ENCODE measurements at regions not wholly inside any gene's neighbourhood (a gene's known extent, or its start where the extent isn't known, plus 50 kb on each side); places are given as distances from the start of the nearest gene placed in this dataset.

DNA sequence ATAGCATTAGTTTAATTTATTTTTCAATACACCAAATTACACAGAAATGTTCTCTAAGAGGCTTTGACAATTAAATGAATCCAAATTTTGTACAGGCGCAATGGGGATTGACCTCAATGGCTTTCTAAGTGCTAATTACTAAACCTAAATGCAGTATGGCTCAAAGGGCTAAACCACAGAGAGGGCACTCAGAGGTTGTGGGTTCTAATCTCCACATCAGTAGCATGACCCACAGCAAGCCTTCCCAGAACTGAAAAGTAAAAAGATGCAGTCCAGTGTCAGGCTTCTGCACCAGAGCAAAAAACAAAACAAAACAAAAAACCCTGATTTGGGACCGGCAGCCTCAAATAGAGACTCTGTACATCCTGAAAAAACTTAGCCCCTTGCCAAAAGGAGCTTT, 579.2 kb upstream of the PKN2 start (continued):
- no peak for TF ChIP-seq ZNF396 (CRISPR knock-in tag; IDR thresholded peaks at IDR 0.05; ENCODE audit: borderline replicate concordance)

DNA sequence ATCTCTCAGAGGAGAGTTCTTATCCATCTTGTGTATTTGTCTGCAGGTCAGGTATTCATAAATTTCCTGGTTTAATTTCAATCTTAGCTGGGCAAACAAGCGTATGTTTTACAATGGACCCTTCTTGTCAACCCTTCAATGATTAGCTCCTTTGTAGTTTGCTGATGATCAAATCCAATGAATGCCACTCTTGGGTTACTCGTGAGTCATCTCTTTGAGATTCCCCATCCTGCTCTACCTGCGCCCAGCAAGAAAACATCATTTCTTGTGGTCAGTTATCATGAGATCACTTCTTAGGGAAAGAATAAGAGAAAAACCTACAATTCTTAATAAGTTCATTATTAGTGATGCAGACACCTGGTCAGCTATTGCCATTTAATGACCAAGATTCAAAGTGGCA, 572.3 kb upstream of the PKN2 start:
- ATAC-seq (no peak), DNase-seq (ENCODE audit: low spot score) (no peak)
- Mint-ChIP-seq H3K27me3 (ENCODE audit: low read depth) (no peaks in the 10 kb centered on the region), H3K36me3 (no peaks in the 10 kb centered on the region), H3K4me3 (no peak overlapping the region), H3K4me1 (no peaks in the 10 kb centered on the region), H3K9me3 (no peaks in the 10 kb centered on the region), H3K27ac (no peak overlapping the region)
- TF ChIP-seq ETV6 (CRISPR knock-in tag; IDR thresholded peaks at IDR 0.05) (no peak), GRHL2 (CRISPR knock-in tag; IDR thresholded peaks at IDR 0.05; ENCODE audit: insufficient replicate concordance, severe bottlenecking) (no peak)
- TF ChIP-seq, protein P1, sequence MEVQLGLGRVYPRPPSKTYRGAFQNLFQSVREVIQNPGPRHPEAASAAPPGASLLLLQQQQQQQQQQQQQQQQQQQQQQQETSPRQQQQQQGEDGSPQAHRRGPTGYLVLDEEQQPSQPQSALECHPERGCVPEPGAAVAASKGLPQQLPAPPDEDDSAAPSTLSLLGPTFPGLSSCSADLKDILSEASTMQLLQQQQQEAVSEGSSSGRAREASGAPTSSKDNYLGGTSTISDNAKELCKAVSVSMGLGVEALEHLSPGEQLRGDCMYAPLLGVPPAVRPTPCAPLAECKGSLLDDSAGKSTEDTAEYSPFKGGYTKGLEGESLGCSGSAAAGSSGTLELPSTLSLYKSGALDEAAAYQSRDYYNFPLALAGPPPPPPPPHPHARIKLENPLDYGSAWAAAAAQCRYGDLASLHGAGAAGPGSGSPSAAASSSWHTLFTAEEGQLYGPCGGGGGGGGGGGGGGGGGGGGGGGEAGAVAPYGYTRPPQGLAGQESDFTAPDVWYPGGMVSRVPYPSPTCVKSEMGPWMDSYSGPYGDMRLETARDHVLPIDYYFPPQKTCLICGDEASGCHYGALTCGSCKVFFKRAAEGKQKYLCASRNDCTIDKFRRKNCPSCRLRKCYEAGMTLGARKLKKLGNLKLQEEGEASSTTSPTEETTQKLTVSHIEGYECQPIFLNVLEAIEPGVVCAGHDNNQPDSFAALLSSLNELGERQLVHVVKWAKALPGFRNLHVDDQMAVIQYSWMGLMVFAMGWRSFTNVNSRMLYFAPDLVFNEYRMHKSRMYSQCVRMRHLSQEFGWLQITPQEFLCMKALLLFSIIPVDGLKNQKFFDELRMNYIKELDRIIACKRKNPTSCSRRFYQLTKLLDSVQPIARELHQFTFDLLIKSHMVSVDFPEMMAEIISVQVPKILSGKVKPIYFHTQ (CRISPR knock-in tag; IDR thresholded peaks at IDR 0.05): no peak
- CTCF ChIA-PET: no interaction called here
- POLR2A ChIA-PET: no interaction called here

DNA sequence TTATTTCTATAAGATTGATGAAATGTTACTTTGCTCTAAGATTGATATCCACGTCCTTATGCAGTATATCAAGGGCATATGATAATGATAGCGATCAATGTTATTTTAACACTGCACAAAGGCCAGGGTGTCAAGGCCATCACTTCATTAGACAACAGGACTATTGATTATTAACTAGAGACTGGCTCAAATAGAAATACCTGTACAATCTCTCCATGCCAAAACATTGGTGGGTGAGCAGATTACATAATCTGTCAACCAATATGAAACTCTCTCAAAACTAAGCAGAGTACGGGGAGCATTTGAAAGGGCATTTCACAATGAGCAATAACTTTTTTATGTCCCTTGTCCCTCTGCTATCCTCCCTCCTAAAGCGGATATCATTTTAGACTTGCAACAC, 566.5 kb upstream of the PKN2 start:
- peaks cover 12% of the 10 kb centered on the region for H3K4me1 Mint-ChIP-seq

DNA sequence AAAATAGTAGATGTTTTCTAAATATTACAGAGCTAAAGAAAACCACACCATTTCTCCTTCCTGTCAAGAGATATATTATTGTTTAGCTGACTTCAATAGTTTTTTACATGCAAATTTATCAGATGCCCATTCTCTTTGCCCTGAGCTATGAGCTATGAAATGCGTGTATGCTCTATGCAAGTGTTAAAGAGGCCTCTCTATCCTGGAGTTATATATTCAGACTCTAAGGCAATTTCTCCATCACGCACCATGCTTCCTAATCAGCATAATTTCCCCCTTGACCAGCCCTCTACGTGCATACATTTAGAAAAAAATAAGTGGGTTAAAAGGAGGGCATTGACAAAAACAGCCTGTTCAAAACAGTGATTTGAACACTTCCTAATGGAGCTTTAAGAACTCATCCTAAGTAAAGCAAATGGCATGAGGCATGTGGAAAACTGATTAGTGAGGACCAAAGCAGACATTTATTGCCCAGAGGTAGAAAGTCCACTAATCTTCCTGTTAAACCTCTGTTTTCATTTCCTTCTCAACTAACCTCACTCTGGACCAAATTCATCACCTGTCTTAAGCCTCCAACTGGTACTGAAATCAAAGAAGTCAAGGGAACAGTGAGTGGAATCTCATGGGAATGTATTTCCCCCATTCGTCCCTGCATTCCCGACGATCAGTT, 565.8 kb upstream of the PKN2 start:
- ATAC-seq (no peak; the same call in 1 of the 2 replicates), DNase-seq (ENCODE audit: low spot score) (no peak)
- H3K4me3 Mint-ChIP-seq: no peak overlapping the region
- ChIA-PET CTCF (no interaction called here), POLR2A (no interaction called here)
- H3K9me3 Mint-ChIP-seq: no peaks in the 10 kb centered on the region
- H3K27me3 Mint-ChIP-seq (ENCODE audit: low read depth): no peaks in the 10 kb centered on the region
- peaks cover 12% of the 10 kb centered on the region for H3K4me1 Mint-ChIP-seq
- H3K36me3 Mint-ChIP-seq: no peaks in the 10 kb centered on the region
- no peak overlapping the region for H3K27ac Mint-ChIP-seq
- TF ChIP-seq, protein P2, sequence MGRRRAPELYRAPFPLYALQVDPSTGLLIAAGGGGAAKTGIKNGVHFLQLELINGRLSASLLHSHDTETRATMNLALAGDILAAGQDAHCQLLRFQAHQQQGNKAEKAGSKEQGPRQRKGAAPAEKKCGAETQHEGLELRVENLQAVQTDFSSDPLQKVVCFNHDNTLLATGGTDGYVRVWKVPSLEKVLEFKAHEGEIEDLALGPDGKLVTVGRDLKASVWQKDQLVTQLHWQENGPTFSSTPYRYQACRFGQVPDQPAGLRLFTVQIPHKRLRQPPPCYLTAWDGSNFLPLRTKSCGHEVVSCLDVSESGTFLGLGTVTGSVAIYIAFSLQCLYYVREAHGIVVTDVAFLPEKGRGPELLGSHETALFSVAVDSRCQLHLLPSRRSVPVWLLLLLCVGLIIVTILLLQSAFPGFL (CRISPR knock-in tag; IDR thresholded peaks at IDR 0.05; ENCODE audit: borderline replicate concordance): no peak
- TF ChIP-seq, protein P3, sequence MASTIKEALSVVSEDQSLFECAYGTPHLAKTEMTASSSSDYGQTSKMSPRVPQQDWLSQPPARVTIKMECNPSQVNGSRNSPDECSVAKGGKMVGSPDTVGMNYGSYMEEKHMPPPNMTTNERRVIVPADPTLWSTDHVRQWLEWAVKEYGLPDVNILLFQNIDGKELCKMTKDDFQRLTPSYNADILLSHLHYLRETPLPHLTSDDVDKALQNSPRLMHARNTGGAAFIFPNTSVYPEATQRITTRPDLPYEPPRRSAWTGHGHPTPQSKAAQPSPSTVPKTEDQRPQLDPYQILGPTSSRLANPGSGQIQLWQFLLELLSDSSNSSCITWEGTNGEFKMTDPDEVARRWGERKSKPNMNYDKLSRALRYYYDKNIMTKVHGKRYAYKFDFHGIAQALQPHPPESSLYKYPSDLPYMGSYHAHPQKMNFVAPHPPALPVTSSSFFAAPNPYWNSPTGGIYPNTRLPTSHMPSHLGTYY (CRISPR knock-in tag; IDR thresholded peaks at IDR 0.05): no peak
- TF ChIP-seq TP53 (CRISPR knock-in tag; IDR thresholded peaks at IDR 0.05) (no peak), SMAD4 (CRISPR knock-in tag; IDR thresholded peaks at IDR 0.05) (no peak), NR1H2 (CRISPR knock-in tag; IDR thresholded peaks at IDR 0.05) (no peak), ESRRA (CRISPR knock-in tag; IDR thresholded peaks at IDR 0.05; ENCODE audit: borderline replicate concordance) (no peak), MXD4 (CRISPR knock-in tag; IDR thresholded peaks at IDR 0.05; ENCODE audit: borderline replicate concordance) (no peak), HMGA2 (CRISPR knock-in tag; IDR thresholded peaks at IDR 0.05) (no peak), IRF2 (CRISPR knock-in tag; IDR thresholded peaks at IDR 0.05; ENCODE audit: borderline replicate concordance, low read depth) (no peak), NR3C1 (CRISPR knock-in tag; conservative IDR thresholded peaks at IDR 0.05; ENCODE audit: low read depth) (no peak), GABPB1 (CRISPR knock-in tag; IDR thresholded peaks at IDR 0.05) (no peak), SMAD3 (CRISPR knock-in tag; IDR thresholded peaks at IDR 0.05; ENCODE audit: borderline replicate concordance) (no peak)
- TF ChIP-seq, protein P4, sequence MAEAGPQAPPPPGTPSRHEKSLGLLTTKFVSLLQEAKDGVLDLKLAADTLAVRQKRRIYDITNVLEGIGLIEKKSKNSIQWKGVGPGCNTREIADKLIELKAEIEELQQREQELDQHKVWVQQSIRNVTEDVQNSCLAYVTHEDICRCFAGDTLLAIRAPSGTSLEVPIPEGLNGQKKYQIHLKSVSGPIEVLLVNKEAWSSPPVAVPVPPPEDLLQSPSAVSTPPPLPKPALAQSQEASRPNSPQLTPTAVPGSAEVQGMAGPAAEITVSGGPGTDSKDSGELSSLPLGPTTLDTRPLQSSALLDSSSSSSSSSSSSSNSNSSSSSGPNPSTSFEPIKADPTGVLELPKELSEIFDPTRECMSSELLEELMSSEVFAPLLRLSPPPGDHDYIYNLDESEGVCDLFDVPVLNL (CRISPR knock-in tag; IDR thresholded peaks at IDR 0.05; ENCODE audit: borderline replicate concordance, low read depth): no peak
- TF ChIP-seq, protein P5, sequence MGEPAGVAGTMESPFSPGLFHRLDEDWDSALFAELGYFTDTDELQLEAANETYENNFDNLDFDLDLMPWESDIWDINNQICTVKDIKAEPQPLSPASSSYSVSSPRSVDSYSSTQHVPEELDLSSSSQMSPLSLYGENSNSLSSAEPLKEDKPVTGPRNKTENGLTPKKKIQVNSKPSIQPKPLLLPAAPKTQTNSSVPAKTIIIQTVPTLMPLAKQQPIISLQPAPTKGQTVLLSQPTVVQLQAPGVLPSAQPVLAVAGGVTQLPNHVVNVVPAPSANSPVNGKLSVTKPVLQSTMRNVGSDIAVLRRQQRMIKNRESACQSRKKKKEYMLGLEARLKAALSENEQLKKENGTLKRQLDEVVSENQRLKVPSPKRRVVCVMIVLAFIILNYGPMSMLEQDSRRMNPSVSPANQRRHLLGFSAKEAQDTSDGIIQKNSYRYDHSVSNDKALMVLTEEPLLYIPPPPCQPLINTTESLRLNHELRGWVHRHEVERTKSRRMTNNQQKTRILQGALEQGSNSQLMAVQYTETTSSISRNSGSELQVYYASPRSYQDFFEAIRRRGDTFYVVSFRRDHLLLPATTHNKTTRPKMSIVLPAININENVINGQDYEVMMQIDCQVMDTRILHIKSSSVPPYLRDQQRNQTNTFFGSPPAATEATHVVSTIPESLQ (CRISPR knock-in tag; IDR thresholded peaks at IDR 0.05): no peak
- TF ChIP-seq, protein P6, sequence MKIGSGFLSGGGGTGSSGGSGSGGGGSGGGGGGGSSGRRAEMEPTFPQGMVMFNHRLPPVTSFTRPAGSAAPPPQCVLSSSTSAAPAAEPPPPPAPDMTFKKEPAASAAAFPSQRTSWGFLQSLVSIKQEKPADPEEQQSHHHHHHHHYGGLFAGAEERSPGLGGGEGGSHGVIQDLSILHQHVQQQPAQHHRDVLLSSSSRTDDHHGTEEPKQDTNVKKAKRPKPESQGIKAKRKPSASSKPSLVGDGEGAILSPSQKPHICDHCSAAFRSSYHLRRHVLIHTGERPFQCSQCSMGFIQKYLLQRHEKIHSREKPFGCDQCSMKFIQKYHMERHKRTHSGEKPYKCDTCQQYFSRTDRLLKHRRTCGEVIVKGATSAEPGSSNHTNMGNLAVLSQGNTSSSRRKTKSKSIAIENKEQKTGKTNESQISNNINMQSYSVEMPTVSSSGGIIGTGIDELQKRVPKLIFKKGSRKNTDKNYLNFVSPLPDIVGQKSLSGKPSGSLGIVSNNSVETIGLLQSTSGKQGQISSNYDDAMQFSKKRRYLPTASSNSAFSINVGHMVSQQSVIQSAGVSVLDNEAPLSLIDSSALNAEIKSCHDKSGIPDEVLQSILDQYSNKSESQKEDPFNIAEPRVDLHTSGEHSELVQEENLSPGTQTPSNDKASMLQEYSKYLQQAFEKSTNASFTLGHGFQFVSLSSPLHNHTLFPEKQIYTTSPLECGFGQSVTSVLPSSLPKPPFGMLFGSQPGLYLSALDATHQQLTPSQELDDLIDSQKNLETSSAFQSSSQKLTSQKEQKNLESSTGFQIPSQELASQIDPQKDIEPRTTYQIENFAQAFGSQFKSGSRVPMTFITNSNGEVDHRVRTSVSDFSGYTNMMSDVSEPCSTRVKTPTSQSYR (CRISPR knock-in tag; IDR thresholded peaks at IDR 0.05): no peak

More for the DNA sequence above, 566.5 kb upstream of the PKN2 start:
- H3K9me3 Mint-ChIP-seq: no peaks in the 10 kb centered on the region
- TF ChIP-seq IRF2 (CRISPR knock-in tag; IDR thresholded peaks at IDR 0.05; ENCODE audit: borderline replicate concordance, low read depth): no peak
- no peak overlapping the region for H3K4me3 Mint-ChIP-seq
- ATAC-seq (no peak), DNase-seq (ENCODE audit: low spot score) (no peak)
- no peaks in the 10 kb centered on the region for H3K36me3 Mint-ChIP-seq
- H3K27me3 Mint-ChIP-seq (ENCODE audit: low read depth): no peaks in the 10 kb centered on the region
- CTCF ChIA-PET: no interaction called here
- POLR2A ChIA-PET: no interaction called here
- no peak overlapping the region for H3K27ac Mint-ChIP-seq
